Stimulated activated CD8-positive, alpha-beta memory T cell treated with anti-CD3 and anti-CD28 coated beads, Interleukin-15, amount 100 ng/mL, for 1 hour (primary cell): ENCODE measurements at regions not wholly inside any gene's neighbourhood (a gene's known extent, or its start where the extent isn't known, plus 50 kb on each side); places are given as distances from the start of the nearest gene placed in this dataset.
"Not testable (repeated sequence)": the region's sequence is repeated elsewhere in the genome, so short reads cannot be mapped to it uniquely, and the experiment has no call there.

Experiments
- DNase-seq: peaks from one replicate; pipeline ENCODE4 v3.0.0-alpha.2; 2020; ENCODE audit warnings: low read depth

GRCh38 chr9:21695874-21696341, 106.5 kb upstream of the MTAP start:
- no peak for DNase-seq

DNA sequence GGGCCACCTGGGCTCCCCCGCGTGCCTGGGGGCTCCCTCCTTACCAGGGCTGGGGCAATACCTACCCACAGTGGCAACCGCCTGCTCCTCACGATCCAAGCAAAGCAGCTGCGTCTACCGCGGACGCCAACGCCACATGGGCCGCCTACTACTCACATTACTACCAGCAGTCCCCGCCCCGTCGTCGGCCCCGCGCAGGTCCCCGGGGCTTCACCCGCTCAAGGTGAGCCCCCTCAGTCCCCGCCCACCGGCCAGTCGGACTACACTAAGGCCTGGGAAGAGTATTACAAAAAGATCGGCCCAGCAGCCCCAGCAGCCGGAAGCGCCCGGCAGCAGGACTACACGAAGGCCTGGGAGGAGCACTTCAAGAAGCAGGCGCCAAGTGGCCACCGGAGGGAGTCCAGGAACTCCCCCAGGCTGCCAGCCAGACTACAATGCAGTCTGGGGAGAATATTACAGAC, 106.0 kb upstream of the MTAP start:
- no peak for DNase-seq

DNA sequence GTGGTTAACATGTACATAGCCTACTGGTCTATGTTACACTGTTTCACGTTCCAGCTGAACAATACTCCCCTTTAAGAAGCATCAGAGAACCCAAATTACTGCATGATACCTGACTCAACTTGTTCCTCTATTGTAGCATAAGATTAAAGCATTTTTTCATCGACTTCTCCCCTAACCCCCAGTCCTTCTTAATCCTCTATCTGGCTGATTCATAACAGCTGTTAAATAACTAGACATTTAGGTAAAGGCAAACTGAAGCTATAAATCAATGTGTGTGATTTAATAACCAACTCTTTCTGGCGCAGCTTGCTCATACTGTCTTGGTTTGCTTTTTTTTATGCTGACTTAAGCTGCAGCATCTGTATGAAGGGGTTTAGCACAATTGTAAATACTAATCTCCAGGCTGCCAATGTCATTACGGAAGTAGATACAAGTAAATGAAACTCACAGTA, 94.2 kb upstream of the MTAP start:
- no peak for DNase-seq

DNA sequence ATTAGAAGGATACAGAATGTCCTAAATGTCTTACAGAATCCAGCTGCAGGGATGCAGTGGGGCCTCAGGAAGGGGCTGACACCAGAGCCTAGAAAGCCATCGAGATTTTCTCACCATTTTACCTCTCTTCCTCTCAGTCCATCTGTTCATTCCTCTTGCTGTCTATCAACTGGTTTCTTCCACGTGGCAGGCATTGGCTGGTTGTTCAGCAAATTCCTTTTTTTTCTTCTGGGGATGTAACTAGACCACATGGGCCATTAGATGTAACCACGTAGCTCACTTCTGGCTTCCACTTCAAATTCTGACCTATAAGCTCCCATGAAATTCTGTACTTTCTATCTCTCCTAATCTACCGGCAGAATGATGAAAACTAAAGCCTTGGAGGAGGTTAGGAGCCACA, 93.6 kb upstream of the MTAP start:
- DNase-seq, result no peak

DNA sequence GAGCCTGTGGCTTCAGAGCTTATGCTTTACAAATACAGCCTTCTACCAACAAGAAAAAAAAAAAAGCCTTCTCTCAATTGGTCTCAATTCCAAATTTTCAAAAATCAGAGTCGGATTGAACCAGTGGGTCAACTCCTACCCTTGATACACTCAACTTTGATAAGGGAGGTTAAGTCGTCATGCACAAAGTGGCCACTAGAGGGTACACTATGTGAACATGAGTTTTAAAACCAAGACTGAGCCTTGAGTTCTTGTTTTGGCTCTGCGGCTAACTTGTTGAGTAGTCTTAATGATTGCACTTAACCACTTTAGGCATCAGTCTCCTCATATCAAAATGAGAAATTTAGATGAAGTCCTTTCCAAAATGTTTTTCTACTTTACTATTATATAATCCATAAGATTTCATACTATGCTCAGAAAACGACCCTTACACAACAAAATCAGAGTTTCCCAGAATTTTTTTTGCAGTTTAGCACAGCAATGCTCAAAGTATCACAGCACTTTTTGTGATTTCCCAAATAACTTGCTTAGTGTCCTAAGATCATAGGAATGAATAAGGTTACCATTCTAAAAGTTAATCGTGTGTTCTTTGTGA, 92.9 kb upstream of the MTAP start:
- peak; percentile 49 for DNase-seq

DNA sequence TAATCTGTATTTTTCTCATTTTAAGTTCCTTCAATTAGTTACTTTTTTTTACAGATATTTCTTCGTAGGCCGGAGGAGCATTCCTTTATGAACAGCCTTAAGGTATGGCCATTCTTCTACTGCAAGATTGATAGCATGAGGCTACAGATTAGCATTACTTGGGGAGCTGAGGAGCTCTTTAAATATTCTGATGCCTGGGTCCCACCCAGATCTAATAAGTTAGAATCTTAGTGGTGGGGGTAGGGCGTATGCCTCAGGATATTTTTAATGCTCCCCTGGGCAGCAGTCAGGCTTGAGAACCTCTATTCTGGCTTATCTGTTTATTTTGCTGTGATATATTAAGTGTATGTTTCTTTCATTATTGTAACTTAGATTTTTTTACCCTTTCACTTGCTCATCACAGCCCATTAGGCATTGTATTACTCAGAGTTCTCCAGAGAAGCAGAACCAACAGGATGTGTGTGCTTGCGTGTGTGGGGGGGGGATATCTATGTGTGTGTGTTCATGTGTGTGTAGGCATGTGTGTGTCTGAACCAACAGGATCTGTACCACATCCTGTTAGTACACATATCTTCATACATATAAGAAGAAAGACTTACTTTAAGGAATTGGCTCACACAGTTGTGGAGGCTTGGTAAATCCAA, 91.8 kb upstream of the MTAP start:
- no peak for DNase-seq

DNA sequence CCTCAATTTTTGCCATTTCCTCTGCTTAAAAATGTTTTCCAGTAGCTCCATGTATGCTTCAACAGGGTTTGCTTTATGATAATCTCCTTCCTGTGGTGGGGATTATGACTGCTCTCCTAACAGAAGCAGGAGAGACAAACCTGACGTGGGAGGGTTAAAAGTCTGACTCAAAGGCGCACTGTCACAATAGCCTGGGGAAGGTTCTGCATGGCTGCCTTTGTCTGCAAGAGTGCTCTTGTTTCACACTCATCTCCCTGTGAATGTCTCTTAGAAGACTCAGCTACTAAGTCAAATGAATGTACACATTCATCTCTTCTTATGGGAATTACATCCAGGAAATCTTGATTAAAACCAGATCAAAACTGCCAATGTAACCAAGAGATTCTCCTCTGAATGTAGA, 90.9 kb upstream of the MTAP start:
- no peak for DNase-seq

GRCh38 chr9:21715408-21715807, 87.0 kb upstream of the MTAP start:
- no peak for DNase-seq

- no peak for DNase-seq
Observed at GRCh38 chr9:21720758-21721157, 81.7 kb upstream of the MTAP start.

- DNase-seq, result not testable (repeated sequence)
Observed at GRCh38 chr9:21727411-21727810, 75.0 kb upstream of the MTAP start.

- no peak for DNase-seq
Observed at GRCh38 chr9:21728781-21729180, 73.7 kb upstream of the MTAP start.

GRCh38 chr9:21729648-21730047, 72.8 kb upstream of the MTAP start:
- DNase-seq, result no peak

GRCh38 chr9:21730899-21731298, 71.5 kb upstream of the MTAP start:
- no peak for DNase-seq

DNA sequence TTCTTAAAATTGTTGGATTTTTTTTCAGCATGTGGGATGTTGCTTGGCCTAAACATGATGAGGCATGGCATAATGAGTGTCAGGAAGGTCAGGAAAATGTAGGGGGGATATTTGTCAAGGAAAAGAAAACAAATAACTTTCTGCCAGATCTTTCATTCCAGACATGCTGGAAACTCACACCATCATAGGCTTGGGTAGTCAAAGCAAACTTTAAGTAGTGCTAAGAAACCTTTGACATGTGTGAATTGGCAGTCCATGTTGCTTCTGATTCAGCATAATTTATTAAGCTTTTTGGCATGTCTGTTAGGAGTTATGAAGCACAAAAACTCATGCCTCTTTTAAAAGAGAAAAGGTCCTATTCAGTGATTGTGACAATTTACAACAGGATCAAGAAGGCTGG, 61.3 kb upstream of the MTAP start:
- DNase-seq, result no peak

- DNase-seq, result no peak
Observed at GRCh38 chr9:21744320-21744719, 58.1 kb upstream of the MTAP start.

- DNase-seq, result no peak
Observed at GRCh38 chr9:21744841-21745240, 57.6 kb upstream of the MTAP start.

GRCh38 chr9:21746550-21746949, 55.9 kb upstream of the MTAP start:
- DNase-seq, result no peak

DNA sequence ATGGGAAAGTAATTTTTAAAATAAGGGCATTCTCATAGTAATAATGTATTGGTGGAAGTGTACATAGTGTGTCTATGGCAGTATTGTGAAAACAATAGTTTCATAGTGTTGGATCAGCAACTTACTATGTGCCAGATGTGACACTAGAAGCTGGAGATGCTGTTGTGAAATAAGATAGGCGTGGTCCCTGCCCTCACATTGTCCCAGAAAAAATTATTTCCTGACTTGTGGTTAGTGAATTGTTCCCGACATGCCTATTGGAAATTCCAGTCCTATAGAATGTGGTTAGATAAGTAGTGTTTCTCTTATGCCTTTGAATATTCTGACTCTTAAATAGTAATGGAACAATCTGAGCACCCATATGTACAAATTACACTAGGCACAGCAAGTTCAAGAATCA, 55.3 kb upstream of the MTAP start:
- DNase-seq, result no peak

- no peak for DNase-seq
Observed at GRCh38 chr9:21750021-21750735, 52.3 kb upstream of the MTAP start.

GRCh38 chr9:21751998-21752397, 50.4 kb upstream of the MTAP start:
- DNase-seq, result no peak
